Retinal pigment epithelial cell (primary cell): ENCODE measurements at regions not wholly inside any gene's neighbourhood (a gene's known extent, or its start where the extent isn't known, plus 50 kb on each side); places are given as distances from the start of the nearest gene placed in this dataset.

ENCODE experiments used
- DNase-seq: peaks from one replicate; pipeline ENCODE4 v3.0.0-alpha.2; 2010; ENCODE audit warnings: low read depth
- H3K4me3 ChIP-seq: 2 replicates; pipeline ENCODE4 v1.5.1; 2011; ENCODE audit warnings: mild to moderate bottlenecking, low read length, control low read depth, moderate library complexity
- TF ChIP-seq, protein P1 (sequence below): conservative IDR thresholded peaks from 2 replicates; pipeline ENCODE4 v1.5.1; 2011; ENCODE audit warnings: low read depth, low read length, control low read depth, inconsistent platforms

DNA sequence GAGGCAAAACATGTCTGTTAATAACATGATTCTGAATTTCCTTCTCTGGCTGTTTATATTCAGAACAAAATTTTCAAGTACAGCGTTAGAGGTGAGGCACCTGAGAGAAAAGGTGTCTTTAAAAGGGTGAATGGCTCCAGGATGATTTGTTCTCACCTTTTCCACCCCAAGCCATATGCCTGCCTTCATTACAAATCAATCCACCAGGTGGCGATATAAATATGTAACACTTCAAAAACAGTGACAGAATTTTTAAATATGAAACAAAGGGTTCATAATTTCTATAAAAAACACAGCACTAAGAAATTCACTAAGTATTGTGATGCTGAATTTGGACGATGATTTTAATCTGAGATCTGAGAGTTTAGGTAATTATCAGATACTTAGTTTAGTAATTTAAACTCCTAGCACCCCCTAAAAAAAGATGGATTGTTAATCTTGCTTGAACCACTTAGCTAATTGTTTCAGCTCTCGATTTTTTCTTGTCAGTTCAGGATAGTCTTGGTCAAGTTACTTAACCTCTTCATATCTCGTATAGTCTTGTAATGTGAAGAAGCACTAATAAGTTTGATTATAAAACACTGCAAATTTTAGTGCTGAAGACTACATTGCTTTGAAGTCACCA lies 528.8 kb downstream of the CPS1 start:
- H3K4me3 ChIP-seq = no peak overlapping the region
- DNase-seq = no peak
- TF ChIP-seq, protein P1, sequence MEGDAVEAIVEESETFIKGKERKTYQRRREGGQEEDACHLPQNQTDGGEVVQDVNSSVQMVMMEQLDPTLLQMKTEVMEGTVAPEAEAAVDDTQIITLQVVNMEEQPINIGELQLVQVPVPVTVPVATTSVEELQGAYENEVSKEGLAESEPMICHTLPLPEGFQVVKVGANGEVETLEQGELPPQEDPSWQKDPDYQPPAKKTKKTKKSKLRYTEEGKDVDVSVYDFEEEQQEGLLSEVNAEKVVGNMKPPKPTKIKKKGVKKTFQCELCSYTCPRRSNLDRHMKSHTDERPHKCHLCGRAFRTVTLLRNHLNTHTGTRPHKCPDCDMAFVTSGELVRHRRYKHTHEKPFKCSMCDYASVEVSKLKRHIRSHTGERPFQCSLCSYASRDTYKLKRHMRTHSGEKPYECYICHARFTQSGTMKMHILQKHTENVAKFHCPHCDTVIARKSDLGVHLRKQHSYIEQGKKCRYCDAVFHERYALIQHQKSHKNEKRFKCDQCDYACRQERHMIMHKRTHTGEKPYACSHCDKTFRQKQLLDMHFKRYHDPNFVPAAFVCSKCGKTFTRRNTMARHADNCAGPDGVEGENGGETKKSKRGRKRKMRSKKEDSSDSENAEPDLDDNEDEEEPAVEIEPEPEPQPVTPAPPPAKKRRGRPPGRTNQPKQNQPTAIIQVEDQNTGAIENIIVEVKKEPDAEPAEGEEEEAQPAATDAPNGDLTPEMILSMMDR = peak; percentile 66

DNA sequence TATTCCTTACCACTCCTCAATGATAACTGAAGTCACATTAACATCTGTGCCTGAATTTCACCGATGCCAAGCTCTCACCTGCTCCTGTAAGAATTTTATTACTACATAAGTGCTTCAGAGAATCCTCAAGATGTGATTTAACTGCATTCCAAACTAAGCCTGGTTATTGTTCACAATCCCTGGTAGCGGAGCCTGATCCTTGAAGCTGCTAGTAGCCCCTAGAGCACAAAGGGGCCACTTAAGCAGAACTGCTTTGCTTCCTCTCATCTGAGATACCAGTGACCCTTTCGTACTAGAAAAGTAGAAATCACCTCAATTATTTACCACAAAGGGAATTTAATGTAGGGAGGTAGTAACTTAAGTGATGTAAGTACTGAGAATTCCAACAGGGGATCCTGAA lies 529.6 kb downstream of the CPS1 start:
- DNase-seq = no peak
- H3K4me3 ChIP-seq = no peak overlapping the region
- TF ChIP-seq, protein P1 = no peak

DNA sequence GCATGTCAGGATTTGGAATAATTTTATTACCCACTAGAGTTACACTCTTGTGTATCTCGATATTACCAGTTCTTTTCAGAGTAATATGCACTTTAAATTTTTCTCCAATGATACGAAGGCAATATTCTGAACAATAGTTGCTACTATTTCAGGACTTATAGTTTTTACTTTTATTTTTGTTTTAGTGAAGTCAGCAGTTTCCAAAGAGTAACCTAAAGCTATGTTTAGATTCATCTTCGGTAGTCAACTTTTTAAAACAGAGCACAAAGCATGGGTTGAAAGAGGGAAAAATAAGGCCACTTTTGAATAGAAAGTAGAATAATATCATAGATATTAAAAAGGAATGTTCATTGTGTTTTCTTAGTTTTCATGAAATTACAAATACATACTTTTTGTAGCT lies 532.7 kb downstream of the CPS1 start:
- no peak for DNase-seq
- TF ChIP-seq, protein P1 = no peak
- no peak overlapping the region for H3K4me3 ChIP-seq

DNA sequence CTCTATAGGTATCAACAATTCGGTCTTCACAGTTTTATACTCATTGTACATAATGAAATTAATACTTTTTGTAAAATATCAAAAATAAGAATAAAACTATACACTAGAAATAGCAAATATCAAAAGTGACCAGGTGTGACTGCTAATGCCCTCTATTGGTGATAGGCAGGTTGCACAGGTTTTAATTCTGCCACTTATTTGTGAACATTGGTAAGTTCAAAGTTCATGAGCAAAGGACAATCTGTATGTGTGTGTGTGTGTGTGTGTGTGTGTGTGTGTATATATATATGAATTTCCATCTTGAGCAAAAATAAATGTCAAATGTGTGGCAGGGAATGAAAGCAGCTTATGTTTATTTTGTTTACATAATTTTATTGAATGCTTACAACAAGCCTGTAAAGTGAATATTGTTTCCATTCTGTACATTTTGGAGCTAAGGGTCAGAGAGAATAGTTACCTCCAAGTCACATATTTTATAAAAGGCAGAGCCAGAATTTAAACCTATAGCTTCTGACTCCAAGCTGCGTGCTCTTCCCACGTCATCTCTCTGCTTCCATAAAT lies 537.4 kb downstream of the CPS1 start:
- no peak overlapping the region for H3K4me3 ChIP-seq
- DNase-seq = no peak
- TF ChIP-seq, protein P1 = peak; percentile 77

DNA sequence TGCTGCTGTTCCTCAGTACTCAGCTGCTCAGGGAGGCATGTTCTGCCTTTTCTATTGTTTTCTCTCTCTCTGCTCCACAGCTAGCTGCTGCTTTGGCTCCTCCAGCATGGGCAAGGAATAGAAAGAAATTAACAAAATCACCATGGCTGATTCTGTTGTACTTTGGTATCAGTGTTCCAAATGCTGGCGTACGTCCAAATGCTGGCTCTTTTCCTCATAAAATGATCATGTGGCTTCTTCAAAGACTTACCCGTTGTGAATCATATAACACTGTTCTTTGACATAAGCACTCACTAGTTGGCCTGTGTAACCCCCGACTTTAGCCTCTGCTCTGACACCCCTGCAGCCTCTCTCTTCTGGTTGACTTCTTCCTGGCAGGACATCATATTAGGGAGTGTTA lies 547.6 kb downstream of the CPS1 start:
- DNase-seq = no peak
- H3K4me3 ChIP-seq = no peak overlapping the region
- TF ChIP-seq, protein P1 = no peak

DNA sequence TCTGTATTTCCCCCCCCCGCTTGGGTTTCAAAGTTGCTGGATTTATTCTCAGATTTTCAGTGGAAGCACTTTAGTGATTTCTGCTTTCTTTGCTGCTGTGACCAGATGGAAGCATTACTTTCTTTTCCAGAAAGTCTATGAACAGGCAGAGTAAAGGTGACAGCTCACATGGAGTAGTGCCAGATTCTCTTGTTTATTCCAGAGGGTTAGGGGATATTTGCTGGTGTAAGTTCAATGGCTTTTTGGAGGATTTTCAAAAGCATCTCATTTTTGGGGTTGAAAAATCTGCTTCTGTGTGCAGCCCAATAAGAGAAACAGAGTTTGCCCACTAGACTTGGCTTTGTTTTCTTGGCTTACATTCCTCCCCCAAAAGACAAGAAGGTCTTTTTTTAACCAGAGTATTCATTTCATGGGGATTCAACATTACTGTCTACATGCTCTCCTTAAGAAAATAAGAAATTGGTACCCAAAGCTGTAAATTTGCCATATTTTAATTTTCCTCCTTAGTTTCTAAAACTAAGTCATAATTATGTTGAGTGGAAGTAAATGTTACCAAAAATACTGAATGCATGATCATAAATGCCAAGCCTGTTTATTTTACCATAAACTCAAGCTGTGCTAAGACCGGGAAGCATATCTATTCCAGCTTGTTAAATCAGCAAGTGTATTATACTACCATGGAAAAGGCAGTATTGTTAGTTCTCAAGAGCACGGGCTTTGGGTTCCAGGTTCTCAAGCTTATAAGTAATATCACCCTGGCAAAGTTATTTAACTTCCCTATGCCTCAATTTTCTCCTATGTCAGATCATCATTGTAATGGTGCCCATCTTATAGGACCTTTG lies 557.2 kb downstream of the CPS1 start:
- no peak for DNase-seq
- TF ChIP-seq, protein P1 = no peak
- no peak overlapping the region for H3K4me3 ChIP-seq
